SK-N-SH (cell line): ENCODE measurements at regions not wholly inside any gene's neighbourhood (a gene's known extent, or its start where the extent isn't known, plus 50 kb on each side); places are given as distances from the start of the nearest gene placed in this dataset.

Experiments used
- CHD2 ChIP-seq: fragments of 150-350 bp; IDR thresholded peaks from 2 replicates; pipeline ENCODE4 v1.6.1; 2018; ENCODE audit warnings: low read length; ENCODE audit not compliant: partially characterized antibody
- EZH2phosphoT487 ChIP-seq: fragments of 200-600 bp; sonication (generic); IDR thresholded peaks from 2 replicates; pipeline ENCODE4 v1.6.1; 2017; ENCODE audit warnings: low read depth, mixed run types, mild to moderate bottlenecking, antibody characterized with exemption, moderate library complexity, borderline replicate concordance
- GABPA ChIP-seq: IDR thresholded peaks from 2 replicates; pipeline ENCODE4 v1.4.0; 2012; ENCODE audit warnings: low read depth, mild to moderate bottlenecking
- MXI1 ChIP-seq: IDR thresholded peaks from 2 replicates; pipeline ENCODE4 v1.6.1; 2012; ENCODE audit warnings: mild to moderate bottlenecking, low read depth, low read length, improper control_type of control experiment
- SIN3A ChIP-seq: IDR thresholded peaks from 2 replicates; pipeline ENCODE4 v1.6.1; 2012; ENCODE audit warnings: low read depth, mild to moderate bottlenecking, low read length, moderate library complexity, borderline replicate concordance
- TF ChIP-seq, protein P1 (sequence below): fragments of 150-350 bp; IDR thresholded peaks from 2 replicates; pipeline ENCODE4 v1.6.1; 2017; ENCODE audit warnings: antibody characterized with exemption, low read length, low read depth, borderline replicate concordance
- TF ChIP-seq, protein P2 (sequence below): fragments of 200-600 bp; sonication (generic); IDR thresholded peaks from 2 replicates; pipeline ENCODE4 v1.6.1; 2017; ENCODE audit warnings: antibody characterized with exemption, mild to moderate bottlenecking, moderate library complexity

DNA sequence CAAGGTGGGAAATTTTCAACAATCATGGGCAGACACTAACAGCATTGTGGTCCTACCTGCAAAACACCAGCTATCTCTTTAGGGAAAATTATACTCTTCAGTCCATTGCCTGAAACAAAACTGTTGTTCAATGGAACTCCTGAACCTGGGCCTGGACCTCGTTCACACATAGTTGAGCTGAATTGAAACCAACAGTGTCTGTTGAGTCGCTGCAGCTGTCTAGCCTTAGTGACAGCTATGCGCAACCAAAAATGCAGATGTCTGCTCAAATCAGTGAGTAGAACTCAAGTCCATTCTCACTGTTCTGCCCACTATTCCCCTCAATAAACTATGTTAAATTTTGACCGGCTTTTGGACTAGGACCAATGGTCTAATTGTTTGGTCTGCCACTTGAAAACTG is 286.2 kb downstream of the TFAP2A start:
- TF ChIP-seq, protein P1, sequence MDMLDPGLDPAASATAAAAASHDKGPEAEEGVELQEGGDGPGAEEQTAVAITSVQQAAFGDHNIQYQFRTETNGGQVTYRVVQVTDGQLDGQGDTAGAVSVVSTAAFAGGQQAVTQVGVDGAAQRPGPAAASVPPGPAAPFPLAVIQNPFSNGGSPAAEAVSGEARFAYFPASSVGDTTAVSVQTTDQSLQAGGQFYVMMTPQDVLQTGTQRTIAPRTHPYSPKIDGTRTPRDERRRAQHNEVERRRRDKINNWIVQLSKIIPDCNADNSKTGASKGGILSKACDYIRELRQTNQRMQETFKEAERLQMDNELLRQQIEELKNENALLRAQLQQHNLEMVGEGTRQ: no peak
- no peak for TF ChIP-seq EZH2phosphoT487
- TF ChIP-seq, protein P2, sequence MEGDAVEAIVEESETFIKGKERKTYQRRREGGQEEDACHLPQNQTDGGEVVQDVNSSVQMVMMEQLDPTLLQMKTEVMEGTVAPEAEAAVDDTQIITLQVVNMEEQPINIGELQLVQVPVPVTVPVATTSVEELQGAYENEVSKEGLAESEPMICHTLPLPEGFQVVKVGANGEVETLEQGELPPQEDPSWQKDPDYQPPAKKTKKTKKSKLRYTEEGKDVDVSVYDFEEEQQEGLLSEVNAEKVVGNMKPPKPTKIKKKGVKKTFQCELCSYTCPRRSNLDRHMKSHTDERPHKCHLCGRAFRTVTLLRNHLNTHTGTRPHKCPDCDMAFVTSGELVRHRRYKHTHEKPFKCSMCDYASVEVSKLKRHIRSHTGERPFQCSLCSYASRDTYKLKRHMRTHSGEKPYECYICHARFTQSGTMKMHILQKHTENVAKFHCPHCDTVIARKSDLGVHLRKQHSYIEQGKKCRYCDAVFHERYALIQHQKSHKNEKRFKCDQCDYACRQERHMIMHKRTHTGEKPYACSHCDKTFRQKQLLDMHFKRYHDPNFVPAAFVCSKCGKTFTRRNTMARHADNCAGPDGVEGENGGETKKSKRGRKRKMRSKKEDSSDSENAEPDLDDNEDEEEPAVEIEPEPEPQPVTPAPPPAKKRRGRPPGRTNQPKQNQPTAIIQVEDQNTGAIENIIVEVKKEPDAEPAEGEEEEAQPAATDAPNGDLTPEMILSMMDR: no peak
- no peak for TF ChIP-seq GABPA
- TF ChIP-seq MXI1: no peak
- no peak for TF ChIP-seq SIN3A
- no peak for TF ChIP-seq CHD2
